OCI-LY7 (cell line): ENCODE measurements at regions not wholly inside any gene's neighbourhood (a gene's known extent, or its start where the extent isn't known, plus 50 kb on each side); places are given as distances from the start of the nearest gene placed in this dataset.

Experiments used
- EZH2phosphoT487 ChIP-seq: fragments of 200-600 bp; sonication (generic); IDR thresholded peaks from 2 replicates; pipeline ENCODE4 v1.6.1; 2018; ENCODE audit warnings: low read depth, borderline replicate concordance, mild to moderate bottlenecking, mixed run types, antibody characterized with exemption, low read length, moderate library complexity, mixed read lengths
- TF ChIP-seq, protein P1 (sequence below): fragments of 200-600 bp; sonication (generic); conservative IDR thresholded peaks from 2 replicates; pipeline ENCODE4 v1.5.1; 2014; ENCODE audit warnings: mild to moderate bottlenecking, antibody characterized with exemption, low read length, moderate library complexity, mixed read lengths

DNA sequence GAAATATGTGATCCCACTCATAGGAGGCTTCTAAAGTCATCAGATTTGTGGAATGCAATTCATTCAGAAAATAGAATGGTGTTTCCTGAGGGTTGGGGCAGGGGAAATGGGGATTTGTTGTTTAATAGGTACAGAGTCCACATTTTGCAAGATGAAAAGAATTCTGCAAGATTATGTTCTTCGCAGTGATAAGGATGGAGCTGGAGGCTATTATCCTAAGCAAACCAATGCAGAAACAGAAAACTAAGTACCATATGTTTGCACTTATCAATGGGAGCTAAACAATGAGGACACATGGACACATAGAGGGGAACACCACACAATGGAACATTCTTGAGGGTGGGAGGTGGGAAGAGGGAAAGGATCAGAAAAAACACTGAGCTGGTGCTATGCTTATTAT is 144.3 kb upstream of the NLGN4X start:
- TF ChIP-seq, protein P1, sequence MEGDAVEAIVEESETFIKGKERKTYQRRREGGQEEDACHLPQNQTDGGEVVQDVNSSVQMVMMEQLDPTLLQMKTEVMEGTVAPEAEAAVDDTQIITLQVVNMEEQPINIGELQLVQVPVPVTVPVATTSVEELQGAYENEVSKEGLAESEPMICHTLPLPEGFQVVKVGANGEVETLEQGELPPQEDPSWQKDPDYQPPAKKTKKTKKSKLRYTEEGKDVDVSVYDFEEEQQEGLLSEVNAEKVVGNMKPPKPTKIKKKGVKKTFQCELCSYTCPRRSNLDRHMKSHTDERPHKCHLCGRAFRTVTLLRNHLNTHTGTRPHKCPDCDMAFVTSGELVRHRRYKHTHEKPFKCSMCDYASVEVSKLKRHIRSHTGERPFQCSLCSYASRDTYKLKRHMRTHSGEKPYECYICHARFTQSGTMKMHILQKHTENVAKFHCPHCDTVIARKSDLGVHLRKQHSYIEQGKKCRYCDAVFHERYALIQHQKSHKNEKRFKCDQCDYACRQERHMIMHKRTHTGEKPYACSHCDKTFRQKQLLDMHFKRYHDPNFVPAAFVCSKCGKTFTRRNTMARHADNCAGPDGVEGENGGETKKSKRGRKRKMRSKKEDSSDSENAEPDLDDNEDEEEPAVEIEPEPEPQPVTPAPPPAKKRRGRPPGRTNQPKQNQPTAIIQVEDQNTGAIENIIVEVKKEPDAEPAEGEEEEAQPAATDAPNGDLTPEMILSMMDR = no peak
- TF ChIP-seq EZH2phosphoT487 = no peak
